RKO (cell line): ENCODE measurements at regions not wholly inside any gene's neighbourhood (a gene's known extent, or its start where the extent isn't known, plus 50 kb on each side); places are given as distances from the start of the nearest gene placed in this dataset.

Source experiments
- DNase-seq: peaks from one replicate; pipeline ENCODE4 v3.0.0-alpha.2; 2016; ENCODE audit warnings: low spot score

DNA sequence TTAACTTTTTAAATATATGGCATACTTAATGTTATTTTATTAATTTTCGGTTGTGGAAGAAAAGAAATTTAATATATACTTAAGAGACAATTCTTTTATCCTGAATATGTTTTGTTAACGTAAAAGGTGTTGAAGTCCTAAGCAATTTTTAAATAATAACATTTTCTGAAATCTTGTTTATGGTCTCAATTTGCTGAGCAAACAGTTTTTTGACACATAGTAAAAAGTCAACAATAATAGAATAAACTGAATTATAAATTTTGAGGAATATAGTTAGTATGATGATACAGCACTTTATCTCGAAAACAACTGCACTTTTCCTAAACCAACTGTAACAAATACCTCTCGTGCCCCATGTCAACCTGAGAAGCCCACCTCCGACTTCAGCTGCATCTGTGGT, 229.8 kb upstream of the TARS1 start:
- DNase-seq, result no peak

DNA sequence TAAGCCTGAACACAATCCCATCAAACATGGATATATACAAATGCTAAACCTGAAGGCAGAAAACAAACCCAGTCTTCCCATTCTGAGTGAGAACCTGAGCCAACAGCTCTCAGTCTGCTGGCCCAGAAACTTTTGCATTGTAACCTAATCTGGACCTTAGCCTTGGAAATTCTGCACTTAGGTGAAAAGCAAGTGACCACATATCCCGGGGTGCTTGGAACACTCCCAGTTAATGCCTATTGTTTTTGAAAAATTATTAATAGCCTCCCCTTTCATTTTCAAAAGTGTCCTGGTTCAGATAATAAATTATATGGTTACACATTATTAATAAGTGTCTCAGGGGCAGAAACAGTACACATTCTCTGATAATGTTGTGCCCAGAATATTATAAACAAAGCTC, 228.3 kb upstream of the TARS1 start:
- no peak for DNase-seq

DNA sequence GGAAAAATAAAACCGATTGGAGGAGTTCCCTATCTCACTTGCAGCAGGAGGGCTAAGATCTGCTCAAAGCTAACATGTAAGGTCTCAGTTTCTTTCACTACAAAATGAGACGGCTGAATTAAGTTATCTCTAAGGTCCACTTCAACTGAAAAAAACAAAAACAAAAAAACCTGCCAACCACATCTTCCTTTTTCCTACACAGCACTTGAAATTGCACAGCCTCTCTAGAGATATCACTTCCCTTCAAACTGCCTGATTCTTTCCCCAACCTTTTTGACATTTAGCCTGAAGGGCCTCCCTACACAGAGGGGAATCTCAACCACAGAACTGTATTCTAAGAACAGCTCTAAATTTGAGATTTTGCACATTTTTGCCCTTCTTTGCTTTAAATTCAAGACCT, 227.9 kb upstream of the TARS1 start:
- no peak for DNase-seq

DNA sequence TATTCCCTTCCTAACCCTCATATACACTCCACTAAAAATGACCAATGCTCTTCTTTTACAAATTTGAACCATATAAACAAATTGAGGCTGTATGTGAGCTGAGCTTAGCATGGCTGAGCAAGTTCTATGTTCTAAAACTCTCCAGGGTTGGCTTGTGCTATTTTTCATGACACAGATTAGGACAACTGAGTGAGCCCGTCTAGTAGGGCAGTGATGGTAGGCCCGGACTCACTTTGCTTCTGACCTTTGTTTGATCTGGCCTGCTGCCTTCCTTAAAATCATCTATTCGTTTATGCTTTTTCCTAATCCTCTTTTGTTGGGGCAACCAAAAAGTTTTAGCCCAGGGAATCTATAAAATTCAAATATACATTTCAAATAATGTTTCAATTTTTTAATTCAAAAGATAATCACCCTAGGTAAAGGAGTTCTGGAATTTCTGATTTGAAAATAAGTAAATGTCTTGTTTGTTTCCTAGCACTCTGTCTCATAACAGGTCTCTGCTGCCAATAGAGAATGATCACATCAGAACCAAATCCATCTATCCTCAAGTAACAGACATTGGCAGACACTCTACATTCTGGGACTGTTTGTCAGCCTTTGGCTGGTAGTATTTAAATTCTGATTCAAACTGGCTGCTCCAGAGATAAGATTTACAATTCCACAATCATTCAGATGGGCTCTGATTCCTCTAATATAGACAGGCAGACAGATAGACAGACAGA, 217.0 kb upstream of the TARS1 start:
- no peak for DNase-seq

DNA sequence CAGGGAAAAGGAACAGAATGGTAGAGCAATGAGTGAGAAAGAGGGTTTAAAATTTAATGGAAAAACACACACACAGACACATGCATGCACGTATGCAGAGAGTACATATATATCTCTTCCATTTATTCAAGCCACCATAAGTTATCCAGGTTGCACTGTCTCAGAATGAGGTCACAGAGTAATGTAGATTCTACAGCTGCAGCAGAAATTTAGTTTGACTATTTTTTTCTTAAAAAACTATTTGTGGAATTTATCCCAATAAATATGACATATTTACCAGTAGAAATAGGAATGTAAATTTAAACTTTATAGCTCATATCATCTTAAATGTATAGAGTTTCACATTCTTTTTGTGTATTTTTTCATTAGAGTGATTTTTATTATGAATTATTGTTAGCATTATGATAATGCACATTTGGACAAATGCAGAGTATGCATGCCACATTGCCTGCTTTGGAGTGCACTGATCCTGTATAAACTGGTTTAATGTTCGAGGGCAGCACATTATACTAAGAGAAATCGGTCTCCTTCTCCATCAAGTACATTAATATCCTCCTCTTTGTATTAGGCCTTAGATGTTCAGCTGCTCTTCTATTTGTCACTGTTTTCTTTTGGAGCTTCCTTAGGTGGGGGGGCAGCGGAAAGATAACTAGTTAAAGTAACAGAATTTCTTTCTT, 216.3 kb upstream of the TARS1 start:
- DNase-seq, result no peak

DNA sequence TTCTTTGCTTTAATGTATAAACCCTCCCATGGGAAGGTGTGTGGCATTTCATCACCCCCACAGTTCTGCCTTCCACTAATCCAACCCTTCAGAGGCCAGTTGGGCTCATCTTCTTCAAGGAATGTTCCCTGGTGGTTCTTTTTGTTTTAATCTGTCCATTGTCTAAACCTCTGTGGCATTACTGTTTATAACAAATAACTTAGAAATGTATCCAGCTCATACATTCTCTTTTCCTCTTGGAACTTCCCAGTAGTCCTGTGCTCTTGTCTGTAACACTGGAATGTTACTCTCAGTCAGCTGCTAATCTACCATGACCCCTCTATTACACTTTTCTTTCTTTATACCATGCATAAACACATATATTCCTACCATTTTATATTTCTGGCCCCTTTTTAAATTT, 213.5 kb upstream of the TARS1 start:
- no peak for DNase-seq

DNA sequence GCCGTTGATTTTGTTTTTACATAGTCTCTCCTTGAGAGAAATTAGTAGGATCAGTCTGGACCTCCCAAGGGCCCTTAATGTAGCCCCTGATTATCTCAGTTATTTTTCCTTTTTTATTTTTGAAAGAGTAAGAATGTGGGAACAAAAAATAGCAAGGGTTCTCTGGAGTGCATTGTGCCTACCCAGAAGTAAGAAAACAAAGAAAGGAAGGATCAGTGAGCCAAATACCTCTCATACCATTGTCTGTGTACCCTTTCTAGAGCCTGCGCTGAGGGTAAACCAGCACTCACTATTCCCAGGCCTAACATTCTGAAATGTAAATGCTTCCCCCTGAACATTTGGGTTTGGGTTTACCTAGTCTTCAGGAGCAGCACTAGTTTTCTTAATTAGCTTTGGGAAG, 213.0 kb upstream of the TARS1 start:
- DNase-seq, result no peak

DNA sequence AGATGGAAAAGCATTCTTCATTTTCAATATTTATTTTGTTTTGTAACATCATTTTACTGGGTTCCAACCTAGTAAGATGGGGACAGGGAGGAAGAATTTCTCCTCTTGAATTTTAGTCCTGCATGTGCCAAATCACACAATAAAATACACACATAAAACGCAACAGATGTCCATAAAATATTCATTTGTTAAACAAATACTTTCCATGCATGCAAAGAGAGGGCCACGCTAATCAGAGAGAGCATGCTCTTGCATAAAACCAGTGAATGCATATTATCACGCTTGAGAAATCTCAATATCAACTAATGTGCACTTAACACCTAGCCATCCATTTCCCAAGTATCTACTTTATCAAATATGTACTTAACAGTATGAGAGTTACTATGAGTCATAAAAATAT, 212.6 kb upstream of the TARS1 start:
- DNase-seq, result no peak

DNA sequence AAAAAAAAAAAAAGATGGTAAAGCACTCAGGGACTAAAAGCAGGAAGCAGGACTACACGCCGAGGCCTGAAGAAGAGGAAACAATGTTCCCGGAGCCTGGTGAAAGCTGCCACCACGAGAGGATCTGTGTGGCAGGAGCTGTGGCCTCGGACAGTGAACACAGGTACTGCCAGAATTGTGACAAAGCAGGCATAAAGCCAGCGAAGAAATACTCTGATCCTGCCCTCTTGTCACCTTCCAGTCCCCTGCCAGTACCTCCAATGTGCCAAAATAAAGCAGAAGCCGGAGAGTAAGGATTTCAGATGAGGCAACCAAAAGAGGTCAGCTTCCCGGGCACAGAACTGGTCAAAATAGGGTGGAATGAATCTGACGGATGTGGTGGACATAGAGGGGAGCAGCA, 211.5 kb upstream of the TARS1 start:
- DNase-seq, result no peak

DNA sequence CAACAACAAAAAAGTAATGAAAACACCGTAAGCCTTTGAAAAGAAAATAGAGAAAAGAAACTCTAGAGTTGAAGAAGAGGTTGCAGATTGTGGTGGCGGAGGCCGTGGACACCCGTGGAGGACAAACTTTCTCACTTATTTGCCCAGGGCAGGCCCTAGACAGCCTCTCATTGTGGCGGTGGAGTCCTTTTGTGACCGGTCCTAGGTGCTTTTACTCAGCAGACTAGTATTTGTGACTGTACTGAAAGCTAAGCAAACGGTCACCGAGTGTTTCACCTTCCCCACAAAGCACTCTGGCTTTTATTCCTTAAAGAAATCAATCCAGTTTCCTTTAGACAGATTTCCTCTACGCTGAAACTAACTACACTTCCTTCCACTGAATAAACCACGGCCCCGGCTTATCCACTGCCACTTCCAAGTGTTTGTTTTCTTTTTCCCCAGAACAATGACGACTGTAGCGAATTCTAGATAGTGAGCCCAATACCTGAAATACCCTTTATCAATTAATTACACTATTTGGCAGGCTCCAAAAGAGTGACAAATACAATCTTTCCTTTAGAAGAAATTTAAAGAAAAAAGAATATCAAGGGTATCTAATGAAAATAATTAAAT, 210.2 kb upstream of the TARS1 start:
- no peak for DNase-seq

DNA sequence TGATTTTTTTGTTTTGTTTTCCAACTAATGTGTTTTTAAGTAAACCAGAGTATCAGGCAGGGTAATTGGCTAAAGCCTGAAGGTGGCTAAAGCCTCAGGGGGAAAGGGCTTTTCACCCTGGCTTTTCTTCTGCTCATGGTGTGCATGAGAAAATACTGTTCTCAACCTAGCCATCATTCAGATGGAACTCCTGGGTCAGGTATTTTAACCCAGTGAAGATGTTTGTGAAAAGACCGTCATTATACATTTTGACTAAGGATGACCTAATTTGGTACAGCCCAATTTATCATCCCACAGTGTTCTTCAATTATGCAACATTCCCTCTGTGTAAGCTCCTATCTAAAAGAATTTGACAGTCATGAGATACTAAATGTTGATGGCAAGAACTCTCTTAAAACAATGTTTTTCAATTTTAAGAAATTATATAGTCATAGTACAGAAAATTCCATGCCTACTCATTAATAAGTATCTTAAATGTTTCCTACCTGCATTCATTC, 209.5 kb upstream of the TARS1 start:
- no peak for DNase-seq

DNA sequence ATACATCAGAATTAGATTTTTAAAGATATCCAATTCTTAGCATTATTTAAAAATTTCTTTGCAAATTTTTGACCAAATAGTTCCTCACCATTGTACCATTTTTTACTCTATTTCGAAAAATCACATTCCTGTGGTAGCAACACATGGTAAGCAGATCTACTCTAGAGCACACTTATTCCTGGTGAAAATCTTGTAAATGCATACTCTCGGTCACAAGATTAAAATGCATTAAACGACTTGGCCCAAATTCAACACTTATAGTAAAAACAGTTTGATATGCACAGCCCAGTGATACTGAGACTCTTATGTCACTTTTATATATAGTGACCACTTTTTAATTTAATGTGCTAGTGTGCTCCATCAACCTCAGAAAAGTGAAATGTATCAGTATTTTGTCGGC, 208.8 kb upstream of the TARS1 start:
- no peak for DNase-seq

DNA sequence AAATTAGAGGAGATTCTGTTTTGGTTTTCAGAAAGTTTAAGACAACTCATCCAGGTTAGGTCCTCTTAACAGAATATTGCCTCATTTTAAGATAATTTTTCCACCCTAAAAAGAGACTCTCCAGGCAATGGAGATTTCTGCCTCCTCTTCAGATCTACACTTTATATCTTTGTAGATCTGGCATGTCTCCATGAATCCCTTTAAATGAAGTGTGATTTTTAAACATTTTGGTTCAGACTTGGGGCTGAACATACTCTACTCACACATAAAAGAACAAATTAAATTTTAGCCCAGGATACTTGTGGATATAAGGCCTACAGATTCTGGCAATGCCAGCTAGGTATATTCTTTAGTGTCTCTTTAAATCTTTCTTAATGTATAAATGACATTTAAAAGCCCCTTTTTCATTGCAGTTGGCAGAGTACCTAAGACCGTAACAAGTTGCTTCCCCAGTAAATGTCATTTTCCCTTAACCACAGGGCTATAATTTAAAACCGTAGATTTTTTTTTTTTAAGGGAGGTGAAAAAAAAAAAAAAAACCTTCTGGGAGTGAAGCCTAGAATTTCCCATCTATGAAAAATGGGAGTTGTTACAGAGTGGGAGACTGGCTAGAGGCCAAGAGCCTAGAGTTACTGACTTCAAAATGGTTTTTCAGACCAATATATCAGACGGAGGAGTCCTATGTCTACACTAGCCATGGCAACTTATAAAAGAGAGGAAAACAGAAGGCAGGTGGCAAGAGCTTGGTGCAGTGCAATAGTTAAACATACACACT, 207.8 kb upstream of the TARS1 start:
- DNase-seq, result no peak

DNA sequence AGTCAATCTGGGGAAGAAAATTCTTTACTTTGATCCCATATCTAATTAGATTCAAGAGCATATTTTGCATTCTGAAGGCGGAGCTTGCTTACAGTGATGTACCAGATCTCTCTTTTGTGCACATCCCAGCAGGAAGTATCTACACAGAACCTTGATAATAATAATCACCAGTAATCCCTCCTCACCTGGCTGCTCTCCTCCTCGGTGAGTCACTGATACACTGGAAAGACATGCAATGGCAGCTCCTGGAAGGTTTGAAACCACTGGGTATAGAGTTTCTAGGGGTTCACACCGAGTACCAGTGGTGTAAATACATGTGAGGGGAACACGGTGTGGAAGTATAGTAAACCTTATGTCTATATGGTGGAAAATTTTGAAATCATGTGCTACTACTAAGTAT, 205.5 kb upstream of the TARS1 start:
- DNase-seq, result no peak

DNA sequence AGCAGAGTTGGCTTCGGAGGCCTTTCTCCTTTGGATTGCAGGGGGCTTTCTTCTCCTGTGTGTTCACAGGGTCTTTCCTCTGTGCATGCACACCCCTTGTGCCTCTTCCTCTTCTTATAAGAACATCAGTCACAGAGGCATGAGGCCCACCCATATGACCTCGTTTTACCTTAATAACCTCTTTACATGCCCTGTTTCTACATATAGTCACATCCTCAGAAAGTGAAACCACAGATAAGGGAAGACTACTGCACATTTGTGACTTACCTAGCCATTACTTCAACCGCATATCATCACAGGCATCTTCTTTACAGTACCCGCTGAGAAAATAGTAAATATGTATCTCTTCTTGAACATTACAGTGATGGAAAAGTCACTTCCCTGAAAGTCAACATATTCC, 204.9 kb upstream of the TARS1 start:
- no peak for DNase-seq

DNA sequence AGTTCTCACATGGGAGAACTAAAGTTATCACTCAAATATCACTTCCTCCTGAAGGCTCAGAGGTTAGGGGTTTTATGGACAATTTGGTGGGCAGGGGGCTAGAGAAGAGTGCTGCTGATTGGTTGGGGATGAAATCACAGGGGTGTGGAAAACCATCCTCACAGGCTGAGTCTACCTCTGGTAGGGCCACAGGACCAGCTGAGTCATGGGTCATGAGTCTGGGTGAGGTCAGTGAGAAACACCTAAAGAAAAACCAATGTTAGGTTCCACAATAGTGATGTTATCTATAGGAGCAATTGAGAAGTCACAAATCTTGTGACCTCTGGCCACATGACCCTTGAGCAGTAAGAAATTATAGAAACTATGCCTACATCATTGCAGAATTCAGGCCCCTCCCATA, 203.3 kb upstream of the TARS1 start:
- no peak for DNase-seq

DNA sequence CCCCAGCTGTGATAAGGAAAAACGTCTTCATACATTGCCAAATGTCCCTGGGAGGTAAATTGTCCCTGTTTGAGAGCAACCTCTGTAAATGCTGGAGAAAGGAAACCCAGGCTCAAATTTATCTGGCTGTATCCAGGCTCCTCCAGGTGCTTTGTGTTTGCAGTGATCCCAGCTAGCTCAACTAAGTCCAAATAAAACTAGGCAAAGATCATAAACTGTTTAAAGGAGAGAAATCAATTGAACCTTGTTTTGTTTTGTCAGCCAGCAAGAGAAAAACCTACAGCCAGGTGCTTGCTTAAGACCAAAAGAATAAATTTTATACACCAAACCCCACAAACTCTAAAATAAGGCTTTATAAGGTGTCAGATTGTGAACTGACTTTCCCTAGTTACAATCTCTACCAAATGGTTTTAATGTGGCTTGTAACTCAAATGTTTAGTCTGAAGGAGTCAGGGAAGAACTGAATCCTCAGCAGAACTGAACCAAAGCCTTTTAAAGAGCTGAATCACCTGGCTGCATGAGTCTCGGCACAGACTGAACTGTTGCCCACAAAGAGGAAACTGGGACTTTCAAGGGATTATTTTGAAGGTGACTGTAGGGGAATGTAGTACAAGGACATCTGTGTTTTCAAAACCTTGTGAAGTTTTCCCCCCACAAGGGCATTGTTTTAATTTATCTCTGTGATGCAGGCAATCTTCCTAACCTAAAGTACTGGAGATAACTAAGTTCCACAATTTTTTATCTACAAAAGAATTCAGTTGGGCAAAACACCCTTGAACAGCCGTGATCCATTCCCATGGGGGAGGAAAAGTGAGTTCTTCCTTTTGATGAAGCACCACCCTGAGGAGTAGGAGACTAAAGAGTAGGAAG, 201.7 kb upstream of the TARS1 start:
- DNase-seq, result no peak

DNA sequence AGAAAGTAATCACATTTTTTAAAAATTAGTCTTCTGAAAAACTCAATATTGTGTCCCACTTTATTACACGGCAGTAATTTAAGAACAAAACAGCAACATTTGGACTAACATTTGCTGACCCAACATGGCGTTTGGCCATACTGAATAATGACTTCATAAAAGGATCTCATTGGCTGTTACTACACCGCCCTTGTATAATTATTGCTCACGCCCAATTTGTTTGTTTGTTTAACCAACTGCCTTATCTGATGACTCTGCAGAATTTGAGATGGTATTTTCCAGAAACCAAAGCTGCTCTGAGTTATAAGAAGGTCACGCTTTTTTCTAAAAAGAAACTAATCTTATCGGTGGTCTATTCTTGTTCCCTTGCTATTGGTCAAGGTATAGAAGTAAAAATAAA, 200.2 kb upstream of the TARS1 start:
- no peak for DNase-seq

DNA sequence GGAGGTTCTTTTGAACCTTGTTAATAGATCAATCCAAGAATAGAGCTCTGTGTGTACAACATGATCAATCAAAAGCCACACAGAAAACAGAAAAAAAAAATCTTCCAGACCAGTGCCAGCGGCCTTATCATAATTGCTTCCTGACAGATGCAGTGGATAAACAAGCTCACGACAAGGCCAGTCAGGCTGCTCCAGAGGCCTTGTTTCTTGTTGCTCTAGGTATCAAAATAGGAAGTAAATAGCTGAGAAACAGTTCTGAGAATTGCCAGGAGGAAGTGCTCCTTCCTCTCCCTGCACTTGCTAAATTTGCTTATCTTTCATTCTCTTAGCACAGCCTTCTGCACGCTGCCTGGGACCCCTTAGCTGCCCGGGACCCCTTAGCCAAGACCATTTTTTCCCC, 199.0 kb upstream of the TARS1 start:
- no peak for DNase-seq

DNA sequence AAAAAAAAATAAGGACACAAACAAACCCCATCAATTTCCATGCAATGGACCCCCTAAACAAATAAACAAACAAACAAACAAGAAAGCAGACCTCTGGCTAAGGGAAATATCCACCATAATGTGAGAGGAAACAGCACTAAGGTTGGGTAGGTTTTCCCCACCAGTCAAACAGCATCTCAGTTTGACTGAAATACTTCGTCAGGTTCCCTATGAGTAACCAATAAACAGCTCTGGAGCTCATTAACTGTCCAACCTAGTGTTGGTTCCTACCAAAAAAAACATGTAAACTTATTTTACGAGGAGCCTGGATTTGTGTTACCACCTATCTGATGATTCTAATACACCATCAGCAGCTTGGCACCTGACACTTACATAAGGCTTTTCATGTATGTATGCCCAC, 198.5 kb upstream of the TARS1 start:
- DNase-seq, result no peak

DNA sequence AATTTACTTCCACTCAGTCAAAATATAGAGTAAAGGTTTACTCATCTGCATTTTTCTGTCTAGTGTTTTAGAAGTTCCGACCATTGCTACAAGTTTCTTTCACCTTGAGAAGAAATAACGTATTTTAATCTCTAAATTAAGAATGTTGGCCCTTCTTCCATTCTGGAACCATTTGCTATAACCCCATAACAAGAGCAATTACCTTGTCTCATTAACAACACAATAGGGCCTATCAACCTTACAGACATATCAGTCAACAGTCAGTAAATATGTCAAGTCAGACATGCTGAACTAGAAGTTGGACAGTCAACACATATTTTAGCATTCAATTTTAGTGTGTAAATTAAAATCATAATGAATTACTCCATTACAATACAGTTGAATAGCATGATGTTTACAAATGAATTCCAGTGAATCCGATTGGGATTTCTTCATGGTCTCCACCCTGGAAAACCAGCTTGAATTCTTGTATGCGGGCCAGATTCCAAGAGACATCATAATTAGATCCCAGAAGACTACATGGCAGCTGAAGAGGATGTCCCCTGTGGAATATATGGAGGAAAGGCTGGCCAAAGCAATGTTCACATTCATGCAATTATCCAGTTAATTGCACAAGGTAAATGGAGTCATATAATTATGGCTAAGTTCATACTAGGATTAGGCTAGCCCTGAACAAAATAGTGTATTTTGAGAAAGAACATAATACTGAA, 196.2 kb upstream of the TARS1 start:
- no peak for DNase-seq
